Stimulated activated CD4-positive, alpha-beta T cell treated with anti-CD3 and anti-CD28 coated beads, Interleukin-1b, Interleukin-23, amount 100 ng/mL, for 24 hours (primary cell): ENCODE measurements at regions not wholly inside any gene's neighbourhood (a gene's known extent, or its start where the extent isn't known, plus 50 kb on each side); places are given as distances from the start of the nearest gene placed in this dataset.
"Not testable (repeated sequence)": the region's sequence is repeated elsewhere in the genome, so short reads cannot be mapped to it uniquely, and the experiment has no call there.

ENCODE experiments used
- DNase-seq, 4 experiments: peaks; one replicate each; pipeline ENCODE4 v3.0.0-alpha.2; 2020; ENCODE audit warnings: low read depth in 4 of 4, low spot score in 1 of 4

DNA sequence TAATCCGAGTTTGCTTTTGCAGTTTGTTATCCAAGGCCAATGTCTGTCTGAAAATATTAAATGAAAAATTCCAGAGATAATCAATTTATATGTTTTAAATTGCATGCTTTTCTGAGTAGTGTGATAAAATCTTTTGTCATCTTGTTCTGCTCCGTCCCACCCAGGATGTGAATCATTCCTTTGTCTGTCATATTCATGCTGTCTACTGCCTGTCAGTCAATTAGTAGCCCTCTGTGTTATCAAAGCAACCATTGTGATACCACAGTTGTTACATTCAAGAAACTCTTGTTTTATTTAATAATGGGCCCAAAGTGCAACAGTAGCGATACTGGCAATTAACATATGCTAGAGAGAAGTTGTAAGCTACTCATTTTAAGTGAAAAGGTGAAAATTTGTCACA lies 819.3 kb downstream of the BRINP3 start:
- DNase-seq = no peak

DNA sequence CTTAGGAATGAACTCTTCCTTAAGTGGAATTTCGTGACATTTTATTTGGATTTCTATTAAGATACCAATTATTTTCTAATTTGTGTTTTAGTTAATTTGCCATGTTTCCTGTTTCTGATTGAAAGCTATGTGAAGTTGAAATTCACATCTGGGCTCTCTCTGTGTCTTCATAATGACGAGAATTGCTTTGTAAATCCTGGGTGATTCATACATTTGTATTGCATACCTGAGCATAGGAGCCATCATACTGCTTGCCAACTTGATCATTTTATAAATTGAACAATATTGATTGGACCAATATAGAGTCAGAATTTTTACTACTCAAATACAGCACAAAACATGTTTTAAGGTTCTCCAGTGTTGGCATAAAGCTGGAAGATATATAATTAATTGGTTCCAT lies 817.9 kb downstream of the BRINP3 start:
- no peak for DNase-seq

DNA sequence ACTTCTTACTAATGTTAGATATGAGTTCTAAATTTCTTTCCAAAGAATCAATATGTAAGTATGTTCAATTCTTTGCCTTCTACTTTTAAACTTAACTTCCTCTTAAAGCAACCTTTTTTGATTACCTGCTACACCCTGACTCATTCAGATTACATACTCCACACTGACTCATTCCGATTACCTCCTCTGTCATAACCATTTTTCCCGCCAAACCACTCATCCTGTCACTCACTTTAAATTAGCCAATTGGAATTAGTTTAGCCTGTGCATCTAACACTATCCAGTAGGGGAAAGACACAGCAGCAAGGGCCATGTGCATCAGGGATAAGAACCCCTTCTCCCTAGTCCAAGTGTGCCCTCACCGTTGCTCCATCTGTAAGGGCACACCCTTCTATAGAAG lies 815.5 kb downstream of the BRINP3 start:
- no peak for DNase-seq

GRCh38 chr1:189669846-189670245 lies 807.8 kb downstream of the BRINP3 start:
- DNase-seq = no peak

DNA sequence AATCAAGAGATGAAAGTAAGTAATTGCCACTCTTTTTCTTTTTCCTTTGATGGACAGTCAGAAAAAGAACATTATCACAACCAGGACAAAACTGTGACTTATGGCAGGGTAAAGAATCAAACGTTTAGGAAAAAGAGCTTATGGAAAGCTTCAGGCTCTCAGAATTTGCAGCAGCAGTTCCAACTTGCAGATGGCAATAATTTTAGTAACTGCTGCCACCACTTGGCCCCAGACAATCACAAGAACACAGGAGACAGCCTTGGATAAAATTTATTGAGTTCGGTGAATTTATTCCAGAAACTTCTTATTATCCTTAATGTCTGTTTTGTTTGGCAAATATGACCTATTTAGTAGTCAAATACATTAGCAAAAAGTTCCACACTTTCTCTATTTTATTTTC lies 804.4 kb downstream of the BRINP3 start:
- no peak for DNase-seq

- DNase-seq = no peak
Measured at GRCh38 chr1:189675712-189676244, 801.9 kb downstream of the BRINP3 start.

- DNase-seq = no peak
Measured at GRCh38 chr1:189678779-189679178, 798.9 kb downstream of the BRINP3 start.

DNA sequence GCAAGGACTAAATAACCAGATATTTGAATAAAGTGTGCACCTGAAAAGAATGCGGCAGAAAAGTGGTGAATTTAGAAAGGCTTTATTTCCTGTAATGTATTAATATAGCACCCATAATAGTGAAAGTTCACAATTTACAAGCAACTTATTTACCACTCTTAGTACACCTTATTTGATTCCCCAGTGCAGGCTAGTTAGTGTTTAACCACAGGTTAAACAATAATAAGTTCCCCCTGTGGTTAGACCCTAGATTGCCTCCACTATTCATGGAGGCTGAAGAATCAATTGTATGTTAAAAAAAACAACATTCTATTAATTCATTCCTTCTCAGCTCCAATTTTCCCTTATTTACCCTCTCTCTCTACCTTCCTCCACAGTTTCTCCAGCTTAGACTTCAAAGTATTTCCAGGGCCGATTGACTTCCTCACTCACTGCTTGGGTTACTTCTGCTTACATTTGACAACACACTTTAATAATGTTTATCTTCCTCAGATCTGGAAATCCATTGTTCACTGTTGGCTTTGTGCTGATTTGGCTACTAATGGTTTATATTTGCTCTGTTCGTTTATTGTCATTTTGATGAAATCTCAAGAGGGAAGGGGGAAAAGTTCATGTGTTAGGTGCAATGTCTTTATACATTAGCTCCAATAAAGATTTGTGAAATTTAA lies 796.3 kb downstream of the BRINP3 start:
- DNase-seq = no peak

GRCh38 chr1:189682591-189682990 lies 795.1 kb downstream of the BRINP3 start:
- DNase-seq = no peak

- no peak for DNase-seq
Measured at GRCh38 chr1:189686288-189686687, 791.4 kb downstream of the BRINP3 start.

- no peak for DNase-seq
Measured at GRCh38 chr1:189693140-189693539, 784.5 kb downstream of the BRINP3 start.

DNA sequence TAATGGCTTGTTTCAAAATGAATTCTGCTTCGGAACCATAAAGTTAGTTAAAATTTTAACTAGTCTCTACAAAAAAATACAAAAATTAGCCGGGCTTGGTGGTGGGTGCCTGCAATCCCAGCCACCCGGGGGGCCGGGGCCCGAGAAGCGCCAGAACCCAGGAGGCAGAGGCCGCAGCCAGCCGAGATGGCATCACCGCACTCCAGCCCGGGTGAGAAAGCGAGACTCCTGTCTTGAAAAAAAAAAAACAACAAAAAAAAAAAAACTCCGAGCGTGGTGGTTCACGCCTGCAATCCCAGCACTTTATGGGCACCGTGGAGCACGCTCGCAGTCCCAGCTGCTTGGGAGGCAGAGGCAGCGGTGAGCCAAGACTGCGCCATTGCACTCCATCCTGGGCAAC lies 781.4 kb downstream of the BRINP3 start:
- DNase-seq = no peak

DNA sequence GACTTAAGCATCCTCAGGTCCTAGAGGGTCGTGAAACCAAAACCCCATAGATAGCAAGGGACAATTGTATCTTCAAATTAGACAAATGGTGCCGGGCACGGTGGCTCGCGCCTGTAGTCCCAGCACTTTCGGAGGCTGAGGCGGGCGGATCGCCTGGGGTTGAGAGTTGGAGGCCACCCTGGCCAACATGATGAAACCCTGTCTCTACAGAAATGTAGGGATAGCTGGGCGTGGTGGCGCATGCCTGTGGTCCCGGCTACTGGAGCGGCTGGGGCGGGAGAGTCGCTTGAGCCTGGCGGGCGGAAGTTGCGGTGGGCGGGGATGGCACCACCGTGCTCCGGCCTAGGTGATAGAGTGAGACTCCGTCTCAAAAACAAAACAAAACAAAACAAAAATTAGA lies 780.6 kb downstream of the BRINP3 start:
- DNase-seq = no peak

DNA sequence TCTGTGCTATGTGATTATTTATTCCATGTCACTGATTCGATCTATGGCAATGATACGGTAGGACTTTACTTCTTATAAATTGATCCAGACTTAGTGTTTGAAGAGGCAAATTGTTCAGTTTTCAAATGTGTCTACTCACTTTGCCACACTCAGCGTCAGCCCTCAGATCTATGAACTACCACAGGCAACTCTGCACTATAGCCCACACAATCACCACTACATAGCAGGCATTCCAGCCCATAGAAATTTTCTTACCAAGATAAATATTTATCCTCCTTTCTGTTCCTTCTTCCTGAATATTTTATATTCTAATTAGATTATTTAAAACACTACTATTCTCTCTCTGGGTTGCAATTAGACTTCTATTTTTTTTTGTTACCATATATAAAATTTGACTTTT lies 776.1 kb downstream of the BRINP3 start:
- DNase-seq = no peak

GRCh38 chr1:189706594-189706993 lies 771.1 kb downstream of the BRINP3 start:
- no peak for DNase-seq

- DNase-seq = no peak
Measured at GRCh38 chr1:189708674-189709073, 769.0 kb downstream of the BRINP3 start.

DNA sequence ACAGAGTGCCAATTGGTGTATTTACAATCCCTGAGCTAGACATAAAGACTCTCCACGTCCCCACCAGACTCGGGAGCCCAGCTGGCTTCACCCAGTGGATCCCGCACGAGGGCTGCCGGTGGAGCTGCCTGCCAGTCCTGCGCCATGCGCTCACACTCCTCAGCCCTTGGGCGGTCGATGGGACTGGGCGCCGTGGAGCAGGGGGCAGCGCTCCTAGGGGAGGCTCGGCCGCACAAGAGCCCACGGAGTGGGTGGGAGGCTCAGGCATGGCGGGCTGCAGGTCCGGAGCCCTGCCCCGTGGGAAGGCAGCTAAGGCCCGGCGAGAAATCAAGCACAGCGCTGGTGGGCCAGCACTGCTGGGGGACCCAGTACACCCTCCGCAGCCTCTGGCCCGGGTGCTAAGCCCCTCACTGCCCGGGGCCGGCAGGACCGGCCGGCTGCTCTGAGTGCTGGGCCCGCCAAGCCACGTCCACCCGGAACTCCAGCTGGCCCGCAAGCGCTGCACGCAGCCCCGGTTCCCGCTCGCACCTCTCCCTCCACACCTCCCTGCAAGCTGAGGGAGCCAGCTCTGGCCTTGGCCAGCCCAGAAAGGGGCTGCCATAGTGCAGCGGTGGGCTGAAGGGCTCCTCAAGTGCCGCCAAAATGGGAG lies 759.4 kb downstream of the BRINP3 start:
- DNase-seq = not testable (repeated sequence)

DNA sequence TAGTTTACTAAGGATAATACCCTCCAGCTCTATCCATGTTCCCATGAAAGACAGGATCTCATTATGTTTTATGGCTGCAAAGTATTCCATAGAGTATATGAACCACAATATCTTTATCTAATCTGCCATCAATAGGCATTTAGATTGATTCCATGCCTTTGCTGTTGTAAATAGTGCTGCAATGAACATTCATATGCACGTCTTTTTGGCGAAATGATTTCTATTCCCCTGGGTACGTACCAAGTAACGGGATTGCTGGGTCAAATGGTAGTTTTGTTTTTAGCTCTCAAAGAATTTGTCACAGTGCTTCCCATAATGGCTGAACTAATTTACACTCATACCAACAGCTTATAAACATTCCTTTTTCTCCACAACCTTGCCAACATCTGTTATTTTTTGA lies 750.9 kb downstream of the BRINP3 start:
- no peak for DNase-seq

GRCh38 chr1:189751311-189751710 lies 726.4 kb downstream of the BRINP3 start:
- no peak for DNase-seq

DNA sequence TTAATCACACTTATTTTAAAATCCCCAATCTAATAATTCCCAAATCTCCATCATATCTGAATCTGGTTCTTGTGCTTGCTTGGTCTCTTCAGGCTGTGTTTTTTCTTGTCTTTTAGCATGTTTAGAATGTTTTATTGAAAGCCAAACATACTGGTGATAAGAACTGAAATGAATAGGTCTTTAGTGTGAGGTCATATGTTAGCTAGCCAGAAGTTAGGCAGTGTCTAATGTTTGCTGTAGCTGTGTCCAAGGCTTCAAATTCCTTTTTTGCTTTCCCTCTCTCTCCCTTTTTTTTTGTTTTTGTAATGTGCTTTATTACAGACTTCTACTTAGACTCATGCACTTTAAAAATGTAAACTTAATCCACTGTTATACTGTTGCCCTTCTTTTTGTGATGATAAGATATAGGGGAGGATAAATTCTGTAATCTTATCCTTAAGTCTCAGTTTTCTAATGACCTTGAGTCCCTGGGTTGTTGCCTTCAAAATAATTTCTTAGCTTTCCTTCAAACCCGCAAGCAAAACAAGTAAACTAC lies 725.1 kb downstream of the BRINP3 start:
- no peak for DNase-seq

- not testable (repeated sequence) for DNase-seq
Measured at GRCh38 chr1:189755100-189755499, 722.6 kb downstream of the BRINP3 start.
